GM12878 (cell line): ENCODE measurements at regions not wholly inside any gene's neighbourhood (a gene's known extent, or its start where the extent isn't known, plus 50 kb on each side); places are given as distances from the start of the nearest gene placed in this dataset.

Source experiments
- ASH2L ChIP-seq: fragments of 300-600, 200-600 bp; sonication (generic); IDR thresholded peaks from 2 replicates; pipeline ENCODE4 v1.6.1; 2017; ENCODE audit warnings: low read depth, mild to moderate bottlenecking, borderline replicate concordance
- ESRRA ChIP-seq: IDR thresholded peaks from 2 replicates; pipeline ENCODE4 v1.6.1; 2012; ENCODE audit warnings: mild to moderate bottlenecking, low read length, improper control_type of control experiment
- KAT2A ChIP-seq: conservative IDR thresholded peaks from 2 replicates; pipeline ENCODE4 v1.6.1; 2011; ENCODE audit warnings: low read depth, low read length; ENCODE audit not compliant: control insufficient read depth
- SMC3 ChIP-seq: IDR thresholded peaks from 2 replicates; pipeline ENCODE4 v1.6.1; 2011; ENCODE audit warnings: low read length, improper control_type of control experiment, borderline replicate concordance
- ZNF384 ChIP-seq: IDR thresholded peaks from 2 replicates; pipeline ENCODE4 v1.6.1; 2012; ENCODE audit warnings: low read depth, mild to moderate bottlenecking, low read length, improper control_type of control experiment, borderline replicate concordance
- TF ChIP-seq, protein P1 (sequence below), 3 experiments: IDR thresholded peaks in 2 of 3; conservative IDR thresholded peaks in 1 of 3; 2 replicates each; pipeline ENCODE4 v1.5.1; 2011; ENCODE audit warnings: low read depth in 3 of 3, low read length in 3 of 3, mild to moderate bottlenecking in 3 of 3, control low read depth in 2 of 3, moderate library complexity in 2 of 3, inconsistent platforms in 1 of 3, mixed read lengths in 1 of 3; ENCODE audit not compliant: control insufficient read depth in 2 of 3, insufficient read depth in 1 of 3; ENCODE audit errors: extremely low read depth in 1 of 3
- TF ChIP-seq, protein P2 (sequence below): fragments of 450-650 bp; formaldehyde crosslinking; IDR thresholded peaks from 2 replicates; pipeline ENCODE4 v1.5.0; 2022; ENCODE audit warnings: mild to moderate bottlenecking, missing genetic modification characterization

DNA sequence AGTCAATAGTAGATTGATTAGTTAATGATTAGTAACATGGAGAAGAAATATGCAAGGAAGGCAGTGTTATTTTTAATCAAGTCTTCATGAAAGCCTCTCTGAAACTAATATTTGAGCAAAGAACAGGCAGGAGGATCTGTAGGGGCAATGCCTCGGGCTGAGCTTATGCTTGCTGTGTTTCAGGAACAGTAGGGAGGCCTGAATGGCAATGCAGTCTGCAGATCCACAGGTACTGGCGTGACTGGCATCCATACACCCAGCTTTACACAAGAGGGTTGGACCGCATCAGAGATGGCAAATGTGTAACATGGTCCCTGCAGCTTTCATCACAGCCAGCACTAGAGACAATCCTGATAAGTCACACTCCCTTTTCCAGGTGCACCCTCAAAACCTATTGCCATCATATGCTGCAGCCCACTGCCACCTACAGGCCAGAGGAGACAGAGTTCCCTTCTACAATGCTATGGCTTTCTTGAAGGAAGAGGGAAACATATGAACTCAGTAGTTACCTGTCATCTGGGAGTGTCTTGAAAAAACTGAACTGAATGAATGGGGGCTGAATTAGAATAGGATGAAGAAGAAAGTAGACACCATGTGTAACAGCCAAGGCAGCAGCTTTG, 582.4 kb upstream of the RAB6C start:
- TF ChIP-seq ESRRA (no peak), KAT2A (no peak), ASH2L (no peak), SMC3 (peak; percentile 78), ZNF384 (no peak)
- TF ChIP-seq, protein P1, sequence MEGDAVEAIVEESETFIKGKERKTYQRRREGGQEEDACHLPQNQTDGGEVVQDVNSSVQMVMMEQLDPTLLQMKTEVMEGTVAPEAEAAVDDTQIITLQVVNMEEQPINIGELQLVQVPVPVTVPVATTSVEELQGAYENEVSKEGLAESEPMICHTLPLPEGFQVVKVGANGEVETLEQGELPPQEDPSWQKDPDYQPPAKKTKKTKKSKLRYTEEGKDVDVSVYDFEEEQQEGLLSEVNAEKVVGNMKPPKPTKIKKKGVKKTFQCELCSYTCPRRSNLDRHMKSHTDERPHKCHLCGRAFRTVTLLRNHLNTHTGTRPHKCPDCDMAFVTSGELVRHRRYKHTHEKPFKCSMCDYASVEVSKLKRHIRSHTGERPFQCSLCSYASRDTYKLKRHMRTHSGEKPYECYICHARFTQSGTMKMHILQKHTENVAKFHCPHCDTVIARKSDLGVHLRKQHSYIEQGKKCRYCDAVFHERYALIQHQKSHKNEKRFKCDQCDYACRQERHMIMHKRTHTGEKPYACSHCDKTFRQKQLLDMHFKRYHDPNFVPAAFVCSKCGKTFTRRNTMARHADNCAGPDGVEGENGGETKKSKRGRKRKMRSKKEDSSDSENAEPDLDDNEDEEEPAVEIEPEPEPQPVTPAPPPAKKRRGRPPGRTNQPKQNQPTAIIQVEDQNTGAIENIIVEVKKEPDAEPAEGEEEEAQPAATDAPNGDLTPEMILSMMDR (IDR thresholded peaks at IDR 0.05 in 2 of 3, conservative IDR thresholded peaks at IDR 0.05 in 1 of 3; ENCODE audit: control insufficient read depth in 2 of 3, extremely low read depth in 1 of 3, insufficient read depth in 1 of 3, low read depth in 3 of 3, low read length in 3 of 3): peak; percentile 78 to 87 (median 81)
- TF ChIP-seq, protein P2, sequence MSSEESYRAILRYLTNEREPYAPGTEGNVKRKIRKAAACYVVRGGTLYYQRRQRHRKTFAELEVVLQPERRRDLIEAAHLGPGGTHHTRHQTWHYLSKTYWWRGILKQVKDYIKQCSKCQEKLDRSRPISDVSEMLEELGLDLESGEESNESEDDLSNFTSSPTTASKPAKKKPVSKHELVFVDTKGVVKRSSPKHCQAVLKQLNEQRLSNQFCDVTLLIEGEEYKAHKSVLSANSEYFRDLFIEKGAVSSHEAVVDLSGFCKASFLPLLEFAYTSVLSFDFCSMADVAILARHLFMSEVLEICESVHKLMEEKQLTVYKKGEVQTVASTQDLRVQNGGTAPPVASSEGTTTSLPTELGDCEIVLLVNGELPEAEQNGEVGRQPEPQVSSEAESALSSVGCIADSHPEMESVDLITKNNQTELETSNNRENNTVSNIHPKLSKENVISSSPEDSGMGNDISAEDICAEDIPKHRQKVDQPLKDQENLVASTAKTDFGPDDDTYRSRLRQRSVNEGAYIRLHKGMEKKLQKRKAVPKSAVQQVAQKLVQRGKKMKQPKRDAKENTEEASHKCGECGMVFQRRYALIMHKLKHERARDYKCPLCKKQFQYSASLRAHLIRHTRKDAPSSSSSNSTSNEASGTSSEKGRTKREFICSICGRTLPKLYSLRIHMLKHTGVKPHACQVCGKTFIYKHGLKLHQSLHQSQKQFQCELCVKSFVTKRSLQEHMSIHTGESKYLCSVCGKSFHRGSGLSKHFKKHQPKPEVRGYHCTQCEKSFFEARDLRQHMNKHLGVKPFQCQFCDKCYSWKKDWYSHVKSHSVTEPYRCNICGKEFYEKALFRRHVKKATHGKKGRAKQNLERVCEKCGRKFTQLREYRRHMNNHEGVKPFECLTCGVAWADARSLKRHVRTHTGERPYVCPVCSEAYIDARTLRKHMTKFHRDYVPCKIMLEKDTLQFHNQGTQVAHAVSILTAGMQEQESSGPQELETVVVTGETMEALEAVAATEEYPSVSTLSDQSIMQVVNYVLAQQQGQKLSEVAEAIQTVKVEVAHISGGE (CRISPR knock-in tag): no peak
